CD8-positive, alpha-beta memory T cell (primary cell): ENCODE measurements at regions not wholly inside any gene's neighbourhood (a gene's known extent, or its start where the extent isn't known, plus 50 kb on each side); places are given as distances from the start of the nearest gene placed in this dataset.

Experiments used
- CTCF ChIA-PET: fragments of 350-600 bp; sonication (Branson Sonifier 250); formaldehyde crosslinking; loops from one replicate; lab custom pipeline; 2021; ENCODE audit warnings: antibody characterized with exemption; lab: Charles Lee
- POLR2A ChIA-PET: fragments of 350-600 bp; sonication (Branson Sonifier 250); formaldehyde crosslinking; loops from one replicate; lab custom pipeline; 2021; ENCODE audit warnings: antibody characterized with exemption; lab: Charles Lee
- DNase-seq, 5 donors: peaks; one replicate each; pipeline versions ENCODE4 v3.0.0 to v3.0.0-alpha.2; 2020 to 2022; ENCODE audit warnings: mixed read lengths in 1 of 5
- H3K27ac ChIP-seq: one replicate; pipeline ENCODE4 v1.7.0; 2013; ENCODE audit warnings: low read depth, mild to moderate bottlenecking, low read length, moderate library complexity
- H3K27me3 ChIP-seq: 2 replicates; pipeline ENCODE4 v1.7.0; 2013; ENCODE audit warnings: low read length, mild to moderate bottlenecking; ENCODE audit not compliant: insufficient read depth, poor library complexity, severe bottlenecking
- H3K36me3 ChIP-seq: 2 replicates; pipeline ENCODE4 v1.7.0; 2013; ENCODE audit warnings: mild to moderate bottlenecking, low read length, moderate library complexity; ENCODE audit not compliant: insufficient read depth
- H3K4me1 ChIP-seq: 2 replicates; pipeline ENCODE4 v1.7.0; 2013; ENCODE audit warnings: mild to moderate bottlenecking, low read length, moderate library complexity; ENCODE audit not compliant: insufficient read depth
- H3K4me3 ChIP-seq: 2 replicates; pipeline ENCODE4 v1.7.0; 2013; ENCODE audit warnings: mild to moderate bottlenecking, low read length
- H3K9me3 ChIP-seq: 2 replicates; pipeline ENCODE4 v1.7.0; 2013; ENCODE audit warnings: mild to moderate bottlenecking, low read length
- H3K27ac Mint-ChIP-seq, 8 donors: one replicate each; pipeline ENCODE4 v1.8.0; 2020 to 2021; ENCODE audit warnings: mixed read lengths in 8 of 8, mild to moderate bottlenecking in 6 of 8, inconsistent platforms in 3 of 8, moderate library complexity in 3 of 8
- H3K27me3 Mint-ChIP-seq, 2 donors: one replicate each; pipeline ENCODE4 v1.8.0; 2020 to 2021; ENCODE audit warnings: mixed read lengths in 2 of 2, mild to moderate bottlenecking in 1 of 2, moderate library complexity in 1 of 2
- H3K36me3 Mint-ChIP-seq, 3 donors: one replicate each; pipeline ENCODE4 v1.8.0; 2020 to 2021; ENCODE audit warnings: mixed read lengths in 3 of 3, inconsistent platforms in 1 of 3, mild to moderate bottlenecking in 1 of 3
- H3K4me1 Mint-ChIP-seq, 3 donors: one replicate each; pipeline ENCODE4 v1.8.0; 2020 to 2021; ENCODE audit warnings: mixed read lengths in 3 of 3, inconsistent platforms in 1 of 3, mild to moderate bottlenecking in 1 of 3
- H3K4me3 Mint-ChIP-seq, 7 donors: one replicate each; pipeline ENCODE4 v1.8.0; 2020 to 2021; ENCODE audit warnings: mixed read lengths in 7 of 7, mild to moderate bottlenecking in 6 of 7, moderate library complexity in 4 of 7, inconsistent platforms in 2 of 7
- H3K9me3 Mint-ChIP-seq, 5 donors: one replicate each; pipeline ENCODE4 v1.8.0; 2020 to 2022; ENCODE audit warnings: mixed read lengths in 5 of 5, mild to moderate bottlenecking in 3 of 5, moderate library complexity in 2 of 5, inconsistent platforms in 1 of 5

DNA sequence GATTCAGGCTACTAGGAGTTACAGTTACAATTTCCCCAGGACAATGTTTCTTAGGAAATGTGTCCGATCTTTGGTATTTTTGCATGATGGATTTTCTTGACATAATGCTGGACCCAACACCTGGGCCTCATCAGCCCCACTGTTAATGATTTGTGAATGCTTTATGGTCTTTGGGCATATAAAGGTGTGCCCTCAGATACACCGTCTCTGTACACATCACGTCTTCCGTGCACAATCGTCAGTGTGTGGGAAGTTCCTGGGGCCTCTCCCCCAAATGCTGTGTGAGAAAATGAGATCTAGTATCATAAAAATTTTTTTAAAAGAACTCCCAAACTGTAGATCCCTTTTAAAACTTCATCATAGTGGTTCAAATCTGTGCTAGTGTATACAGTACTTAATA, 373.2 kb upstream of the ID4 start:
- no peak overlapping the region for H3K27ac ChIP-seq
- Mint-ChIP-seq H3K36me3 (no peaks in the 10 kb centered on the region), H3K27ac (no peak overlapping the region), H3K4me3 (no peak overlapping the region), H3K9me3 (peaks cover 0 to 15% (median 3%) of the 10 kb centered on the region in 5 donors), H3K4me1 (no peaks in the 10 kb centered on the region), H3K27me3 (no peaks in the 10 kb centered on the region)
- H3K27me3 ChIP-seq, result no peaks in the 10 kb centered on the region
- H3K4me3 ChIP-seq, result no peak overlapping the region
- H3K9me3 ChIP-seq, result no peaks in the 10 kb centered on the region
- CTCF ChIA-PET, result no interaction called here
- POLR2A ChIA-PET, result no interaction called here
- H3K4me1 ChIP-seq, result no peaks in the 10 kb centered on the region
- H3K36me3 ChIP-seq, result no peaks in the 10 kb centered on the region
- no peak for DNase-seq

DNA sequence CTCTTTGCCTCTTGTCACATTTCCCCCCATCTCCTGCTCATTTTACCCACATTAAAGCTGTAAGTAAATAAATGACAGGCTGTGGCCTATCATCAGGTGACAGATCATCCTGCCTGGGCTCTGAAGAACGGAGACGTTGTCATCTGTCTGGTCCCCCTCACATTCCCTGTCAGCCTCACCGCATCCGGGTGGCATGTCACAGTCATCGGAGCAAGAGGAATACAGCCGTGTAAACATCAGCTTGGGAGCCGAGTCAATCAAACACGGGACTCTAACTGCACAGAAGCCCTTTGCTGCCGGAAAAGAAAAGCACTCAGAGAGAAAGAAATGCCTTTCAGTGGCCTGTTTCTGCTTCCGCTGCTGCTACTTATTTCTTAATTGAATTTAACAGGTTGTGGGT, 371.9 kb upstream of the ID4 start:
- Histone ChIP-seq H3K9me3 (no peaks in the 10 kb centered on the region), H3K27me3 (no peaks in the 10 kb centered on the region), H3K36me3 (no peaks in the 10 kb centered on the region), H3K27ac (no peak overlapping the region), H3K4me3 (no peak overlapping the region), H3K4me1 (no peaks in the 10 kb centered on the region)
- H3K36me3 Mint-ChIP-seq, result no peaks in the 10 kb centered on the region
- CTCF ChIA-PET, result no interaction called here
- no peak overlapping the region for H3K27ac Mint-ChIP-seq
- no peak overlapping the region for H3K4me3 Mint-ChIP-seq
- H3K4me1 Mint-ChIP-seq, result no peaks in the 10 kb centered on the region
- POLR2A ChIA-PET, result no interaction called here
- no peak for DNase-seq
- H3K27me3 Mint-ChIP-seq, result no peaks in the 10 kb centered on the region
- H3K9me3 Mint-ChIP-seq, result peaks cover 0 to 15% (median 3%) of the 10 kb centered on the region in 5 donors

DNA sequence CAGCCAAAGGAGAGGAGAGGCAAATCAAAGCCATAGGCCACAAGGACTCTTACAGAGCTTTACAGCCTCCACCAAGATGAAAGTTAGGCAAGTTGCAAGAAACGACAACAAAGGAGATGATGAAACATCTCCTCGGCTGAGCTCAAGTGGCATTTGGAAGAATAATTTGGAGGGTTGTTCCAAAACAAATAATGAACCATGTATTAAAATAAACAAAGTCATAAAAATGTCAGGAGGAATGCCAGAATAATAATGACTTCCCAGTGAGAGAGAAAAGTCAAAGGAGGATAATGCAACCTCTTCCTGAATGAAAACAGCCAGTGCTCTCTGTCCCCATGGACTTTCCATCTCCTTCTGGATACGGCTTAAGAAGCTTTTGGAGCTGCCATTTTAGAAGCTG, 371.4 kb upstream of the ID4 start:
- ChIA-PET POLR2A (no interaction called here), CTCF (no interaction called here)
- no peak for DNase-seq
- H3K9me3 ChIP-seq, result no peaks in the 10 kb centered on the region
- no peak overlapping the region for H3K4me3 ChIP-seq
- Mint-ChIP-seq H3K27ac (no peak overlapping the region), H3K9me3 (peaks cover 0 to 15% (median 3%) of the 10 kb centered on the region in 5 donors), H3K36me3 (no peaks in the 10 kb centered on the region), H3K4me1 (no peaks in the 10 kb centered on the region), H3K4me3 (no peak overlapping the region), H3K27me3 (no peaks in the 10 kb centered on the region)
- no peak overlapping the region for H3K27ac ChIP-seq
- H3K27me3 ChIP-seq, result no peaks in the 10 kb centered on the region
- no peaks in the 10 kb centered on the region for H3K36me3 ChIP-seq
- no peaks in the 10 kb centered on the region for H3K4me1 ChIP-seq

DNA sequence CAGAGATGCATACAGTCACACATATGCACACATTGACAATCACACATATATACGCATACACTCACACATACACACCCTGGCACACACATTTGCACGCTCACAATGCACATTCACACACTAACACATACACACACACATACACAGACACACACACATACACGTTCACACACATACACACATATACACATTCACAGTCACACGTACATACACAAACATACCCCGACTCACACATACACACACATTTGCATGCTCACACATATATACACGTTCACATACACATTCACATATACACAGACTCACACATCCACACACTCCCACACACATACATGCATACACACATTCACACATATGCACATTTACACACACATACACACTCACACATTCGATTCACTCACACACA, 366.8 kb upstream of the ID4 start:
- Mint-ChIP-seq H3K4me1 (no peaks in the 10 kb centered on the region), H3K27me3 (no peaks in the 10 kb centered on the region), H3K9me3 (peaks cover 0 to 15% (median 2%) of the 10 kb centered on the region in 5 donors), H3K27ac (no peak overlapping the region), H3K36me3 (no peaks in the 10 kb centered on the region), H3K4me3 (no peak overlapping the region)
- no peak overlapping the region for H3K4me3 ChIP-seq
- no peak for DNase-seq
- H3K4me1 ChIP-seq, result no peaks in the 10 kb centered on the region
- no peaks in the 10 kb centered on the region for H3K9me3 ChIP-seq
- ChIA-PET CTCF (no interaction called here), POLR2A (no interaction called here)
- H3K27ac ChIP-seq, result no peak overlapping the region
- no peaks in the 10 kb centered on the region for H3K27me3 ChIP-seq
- no peaks in the 10 kb centered on the region for H3K36me3 ChIP-seq

DNA sequence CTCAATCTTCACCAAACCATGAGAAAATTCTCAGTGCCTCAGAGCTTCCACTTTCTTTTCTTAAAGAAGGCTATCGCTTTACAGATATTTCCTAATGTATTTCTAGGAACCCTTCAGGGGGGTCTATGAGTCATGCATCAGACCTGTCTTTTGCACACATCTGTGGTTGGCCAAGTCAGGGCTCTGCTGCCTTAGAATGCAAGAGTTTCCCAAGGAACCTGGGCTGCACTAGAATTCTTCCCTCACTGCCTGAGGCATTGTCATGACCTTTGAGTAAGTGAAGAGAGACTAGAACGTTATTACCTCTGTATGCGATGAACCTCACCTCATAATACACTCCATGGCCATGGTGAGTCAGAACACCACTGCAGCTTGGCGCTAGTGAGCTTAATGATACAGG, 365.0 kb upstream of the ID4 start:
- CTCF ChIA-PET, result no interaction called here
- H3K27ac ChIP-seq, result no peak overlapping the region
- Mint-ChIP-seq H3K27me3 (no peaks in the 10 kb centered on the region), H3K4me3 (no peak overlapping the region), H3K27ac (no peak overlapping the region), H3K36me3 (no peaks in the 10 kb centered on the region), H3K4me1 (no peaks in the 10 kb centered on the region), H3K9me3 (peaks cover 0 to 16% (median 4%) of the 10 kb centered on the region in 5 donors)
- no peaks in the 10 kb centered on the region for H3K4me1 ChIP-seq
- POLR2A ChIA-PET, result no interaction called here
- H3K4me3 ChIP-seq, result no peak overlapping the region
- DNase-seq, result no peak
- H3K9me3 ChIP-seq, result no peaks in the 10 kb centered on the region
- H3K27me3 ChIP-seq, result no peaks in the 10 kb centered on the region
- no peaks in the 10 kb centered on the region for H3K36me3 ChIP-seq

DNA sequence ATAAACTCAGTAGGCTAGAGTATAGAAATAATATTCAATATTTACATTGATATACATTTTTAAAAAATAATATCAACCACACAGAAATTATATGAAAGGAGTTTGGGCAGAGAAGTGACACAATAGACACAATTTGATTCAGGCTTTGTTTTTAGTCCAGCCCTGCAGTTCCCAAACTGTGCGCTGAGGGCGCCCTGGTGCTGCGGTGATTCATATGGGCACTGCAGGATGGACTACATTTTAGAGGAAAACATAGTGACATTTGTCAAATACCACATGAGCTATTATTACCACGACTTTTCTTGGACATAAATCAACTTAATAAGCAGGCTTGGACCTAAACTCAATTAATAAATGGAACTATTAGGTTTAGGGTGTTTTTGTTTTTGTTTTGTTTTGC, 364.3 kb upstream of the ID4 start:
- H3K4me3 Mint-ChIP-seq, result no peak overlapping the region
- H3K4me1 ChIP-seq, result no peaks in the 10 kb centered on the region
- no peaks in the 10 kb centered on the region for H3K4me1 Mint-ChIP-seq
- H3K9me3 Mint-ChIP-seq, result peaks cover 0 to 19% (median 4%) of the 10 kb centered on the region in 5 donors
- no peaks in the 10 kb centered on the region for H3K36me3 ChIP-seq
- H3K36me3 Mint-ChIP-seq, result no peaks in the 10 kb centered on the region
- POLR2A ChIA-PET, result no interaction called here
- CTCF ChIA-PET, result no interaction called here
- DNase-seq, result no peak
- H3K27ac ChIP-seq, result no peak overlapping the region
- no peak overlapping the region for H3K27ac Mint-ChIP-seq
- H3K4me3 ChIP-seq, result no peak overlapping the region
- no peaks in the 10 kb centered on the region for H3K9me3 ChIP-seq
- H3K27me3 ChIP-seq, result no peaks in the 10 kb centered on the region
- no peaks in the 10 kb centered on the region for H3K27me3 Mint-ChIP-seq

DNA sequence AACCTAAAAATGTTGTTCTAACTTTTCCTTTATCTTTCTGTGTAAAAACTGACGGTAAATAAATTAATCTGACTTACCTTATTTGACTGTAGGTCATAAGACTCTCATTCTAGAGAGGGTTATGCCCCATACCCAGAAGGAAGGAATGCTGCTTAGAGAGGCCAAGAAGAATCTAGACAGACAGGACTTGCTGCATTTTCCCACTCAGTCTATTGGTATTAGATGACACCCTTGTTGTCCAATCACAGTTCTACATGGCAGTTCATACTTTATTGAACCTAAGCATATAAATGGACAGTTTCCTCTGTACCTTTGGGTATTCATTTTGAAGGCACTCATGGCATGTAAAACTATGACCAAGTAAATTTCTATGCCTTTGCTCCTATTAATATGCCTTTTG, 359.6 kb upstream of the ID4 start:
- no peaks in the 10 kb centered on the region for H3K36me3 Mint-ChIP-seq
- H3K4me1 ChIP-seq, result no peaks in the 10 kb centered on the region
- DNase-seq, result no peak
- H3K27me3 Mint-ChIP-seq, result no peaks in the 10 kb centered on the region
- ChIA-PET CTCF (no interaction called here), POLR2A (no interaction called here)
- H3K4me3 ChIP-seq, result no peak overlapping the region
- H3K36me3 ChIP-seq, result no peaks in the 10 kb centered on the region
- no peak overlapping the region for H3K27ac ChIP-seq
- no peaks in the 10 kb centered on the region for H3K4me1 Mint-ChIP-seq
- no peak overlapping the region for H3K27ac Mint-ChIP-seq
- H3K27me3 ChIP-seq, result no peaks in the 10 kb centered on the region
- H3K9me3 Mint-ChIP-seq, result peaks cover 0 to 8% (median 4%) of the 10 kb centered on the region in 5 donors
- H3K4me3 Mint-ChIP-seq, result no peak overlapping the region
- H3K9me3 ChIP-seq, result no peaks in the 10 kb centered on the region

DNA sequence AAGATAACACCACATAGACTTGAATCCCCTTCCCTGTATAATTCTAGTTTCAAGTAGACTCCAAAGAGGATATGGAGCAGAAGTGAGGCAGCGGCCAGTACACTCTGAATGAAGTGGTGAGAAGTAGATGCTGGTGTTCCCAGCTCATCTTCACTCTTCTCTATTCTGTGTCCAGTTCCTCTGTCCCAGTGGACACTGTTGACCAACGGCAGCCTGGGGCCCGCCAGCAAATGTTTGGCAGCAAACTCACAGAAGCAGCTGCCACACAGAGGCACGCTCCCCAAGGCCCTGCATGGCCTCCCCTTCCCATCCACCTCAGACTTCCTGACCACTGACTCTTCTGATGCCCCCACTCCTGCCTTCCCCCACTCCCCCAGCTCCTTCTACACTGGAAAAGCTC, 358.9 kb upstream of the ID4 start:
- no peaks in the 10 kb centered on the region for H3K4me1 ChIP-seq
- DNase-seq, result no peak
- H3K4me3 ChIP-seq, result no peak overlapping the region
- no peaks in the 10 kb centered on the region for H3K9me3 ChIP-seq
- H3K36me3 ChIP-seq, result no peaks in the 10 kb centered on the region
- no peak overlapping the region for H3K27ac ChIP-seq
- no peaks in the 10 kb centered on the region for H3K4me1 Mint-ChIP-seq
- H3K27ac Mint-ChIP-seq, result no peak overlapping the region
- peaks cover 0 to 2% of the 10 kb centered on the region in 2 donors for H3K27me3 Mint-ChIP-seq
- peaks cover 0 to 8% (median 2%) of the 10 kb centered on the region in 5 donors for H3K9me3 Mint-ChIP-seq
- ChIA-PET POLR2A (no interaction called here), CTCF (no interaction called here)
- H3K27me3 ChIP-seq, result no peaks in the 10 kb centered on the region
- no peaks in the 10 kb centered on the region for H3K36me3 Mint-ChIP-seq
- H3K4me3 Mint-ChIP-seq, result no peak overlapping the region

DNA sequence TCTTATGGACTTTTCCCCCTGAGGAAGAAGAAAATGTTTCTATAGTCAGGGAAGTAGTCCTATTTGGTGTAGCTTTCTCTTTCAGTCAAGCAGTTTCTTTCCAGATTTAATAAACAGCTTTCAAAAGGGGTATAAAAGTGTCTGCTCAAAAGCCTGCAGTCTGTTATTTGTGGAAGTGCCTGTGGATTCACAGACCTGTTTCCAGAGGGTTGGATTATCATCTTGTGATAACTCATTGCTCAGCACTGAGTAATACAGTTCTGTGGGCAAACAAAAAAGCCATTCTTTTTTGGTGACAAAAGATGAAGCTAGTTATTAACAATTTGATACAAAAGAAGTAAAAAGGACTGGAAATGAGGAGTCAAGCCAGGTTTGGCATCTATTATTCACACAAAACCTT, 358.2 kb upstream of the ID4 start:
- no peaks in the 10 kb centered on the region for H3K36me3 ChIP-seq
- CTCF ChIA-PET, result no interaction called here
- Mint-ChIP-seq H3K4me1 (no peaks in the 10 kb centered on the region), H3K27ac (no peak overlapping the region), H3K4me3 (no peak overlapping the region), H3K27me3 (peaks cover 0 to 2% of the 10 kb centered on the region in 2 donors), H3K36me3 (no peaks in the 10 kb centered on the region), H3K9me3 (peaks cover 0 to 8% (median 2%) of the 10 kb centered on the region in 5 donors)
- H3K27ac ChIP-seq, result no peak overlapping the region
- DNase-seq, result no peak
- POLR2A ChIA-PET, result no interaction called here
- no peaks in the 10 kb centered on the region for H3K27me3 ChIP-seq
- no peaks in the 10 kb centered on the region for H3K4me1 ChIP-seq
- H3K4me3 ChIP-seq, result no peak overlapping the region
- no peaks in the 10 kb centered on the region for H3K9me3 ChIP-seq
